Activated naive CD4-positive, alpha-beta T cell treated with anti-CD3 and anti-CD28 coated beads for 36 hours (primary cell): ENCODE measurements at regions not wholly inside any gene's neighbourhood (a gene's known extent, or its start where the extent isn't known, plus 50 kb on each side); places are given as distances from the start of the nearest gene placed in this dataset.
"Not testable (repeated sequence)": the region's sequence is repeated elsewhere in the genome, so short reads cannot be mapped to it uniquely, and the experiment has no call there.

Source experiments
- CTCF ChIA-PET: fragments of 350-600 bp; sonication (Branson Sonifier 250); formaldehyde crosslinking; loops from one replicate; lab custom pipeline; 2021; ENCODE audit warnings: antibody characterized with exemption; lab: Charles Lee
- DNase-seq: peaks from one replicate; pipeline ENCODE4 v3.0.0-alpha.2; 2020
- H3K27ac Mint-ChIP-seq: one replicate; pipeline ENCODE4 v1.8.0; 2021; ENCODE audit warnings: mild to moderate bottlenecking, mixed read lengths
- H3K27me3 Mint-ChIP-seq: one replicate; pipeline ENCODE4 v1.8.0; 2021; ENCODE audit warnings: low read depth, mixed read lengths
- H3K36me3 Mint-ChIP-seq: one replicate; pipeline ENCODE4 v1.8.0; 2021; ENCODE audit warnings: low read depth, mixed read lengths
- H3K4me1 Mint-ChIP-seq: one replicate; pipeline ENCODE4 v1.8.0; 2021; ENCODE audit warnings: low read depth, mixed read lengths
- H3K4me3 Mint-ChIP-seq: one replicate; pipeline ENCODE4 v1.8.0; 2021; ENCODE audit warnings: mild to moderate bottlenecking, moderate library complexity, mixed read lengths
- H3K9me3 Mint-ChIP-seq: one replicate; pipeline ENCODE4 v1.8.0; 2021; ENCODE audit warnings: mixed read lengths
- intact Hi-C: fragments of 100-400 bp; cut with micrococcal nuclease; formaldehyde crosslinking; loops from one replicate; pipeline ENCODE4 v1.15.1; 2023

- intact Hi-C loops = no loop called here
- peaks cover 9% of the 10 kb centered on the region for H3K27me3 Mint-ChIP-seq
- H3K36me3 Mint-ChIP-seq = no peaks in the 10 kb centered on the region
- H3K9me3 Mint-ChIP-seq = no peaks in the 10 kb centered on the region
- H3K4me1 Mint-ChIP-seq = no peaks in the 10 kb centered on the region
- no peak for DNase-seq
- H3K27ac Mint-ChIP-seq = no peak overlapping the region
- no peak overlapping the region for H3K4me3 Mint-ChIP-seq
- CTCF ChIA-PET = no interaction called here
Measured at GRCh38 chr6:4346659-4347333, 211.4 kb upstream of the ECI2 start.

DNA sequence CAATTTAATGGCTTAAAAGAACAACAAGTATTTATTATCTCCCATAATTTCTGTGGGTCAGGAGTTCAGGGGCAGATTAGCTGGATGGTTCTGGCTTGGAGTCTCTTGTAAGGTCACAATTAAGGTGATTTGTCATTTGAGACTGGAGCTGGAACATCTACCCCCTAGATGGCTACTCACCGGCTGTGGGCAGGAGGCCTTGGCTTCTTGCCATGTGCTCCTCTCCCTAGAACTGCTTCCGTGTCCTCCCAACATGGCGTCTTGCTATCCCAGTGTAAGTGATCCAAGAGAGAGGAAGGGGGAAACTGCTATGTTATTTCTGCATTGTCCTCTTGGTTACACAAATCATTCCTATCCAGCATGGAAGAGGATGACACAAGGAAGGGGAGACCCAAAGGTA is 210.2 kb upstream of the ECI2 start:
- Mint-ChIP-seq H3K36me3 (no peaks in the 10 kb centered on the region), H3K9me3 (no peaks in the 10 kb centered on the region), H3K27me3 (peaks cover 16% of the 10 kb centered on the region), H3K27ac (no peak overlapping the region), H3K4me3 (no peak overlapping the region), H3K4me1 (no peaks in the 10 kb centered on the region)
- intact Hi-C loops = no loop called here
- no peak for DNase-seq
- CTCF ChIA-PET = no interaction called here

GRCh38 chr6:4344317-4344899 is 209.0 kb upstream of the ECI2 start:
- no peaks in the 10 kb centered on the region for H3K36me3 Mint-ChIP-seq
- no peak overlapping the region for H3K4me3 Mint-ChIP-seq
- no peaks in the 10 kb centered on the region for H3K4me1 Mint-ChIP-seq
- no peaks in the 10 kb centered on the region for H3K9me3 Mint-ChIP-seq
- no peak for DNase-seq
- peaks cover 19% of the 10 kb centered on the region for H3K27me3 Mint-ChIP-seq
- no peak overlapping the region for H3K27ac Mint-ChIP-seq
- intact Hi-C loops = no loop called here
- CTCF ChIA-PET = no interaction called here

GRCh38 chr6:4342407-4343137 is 207.2 kb upstream of the ECI2 start:
- Mint-ChIP-seq H3K4me3 (no peak overlapping the region), H3K4me1 (no peaks in the 10 kb centered on the region), H3K27me3 (peaks cover 19% of the 10 kb centered on the region), H3K36me3 (no peaks in the 10 kb centered on the region), H3K9me3 (no peaks in the 10 kb centered on the region), H3K27ac (no peak overlapping the region)
- no peak for DNase-seq
- CTCF ChIA-PET = no interaction called here
- intact Hi-C loops = no loop called here

DNA sequence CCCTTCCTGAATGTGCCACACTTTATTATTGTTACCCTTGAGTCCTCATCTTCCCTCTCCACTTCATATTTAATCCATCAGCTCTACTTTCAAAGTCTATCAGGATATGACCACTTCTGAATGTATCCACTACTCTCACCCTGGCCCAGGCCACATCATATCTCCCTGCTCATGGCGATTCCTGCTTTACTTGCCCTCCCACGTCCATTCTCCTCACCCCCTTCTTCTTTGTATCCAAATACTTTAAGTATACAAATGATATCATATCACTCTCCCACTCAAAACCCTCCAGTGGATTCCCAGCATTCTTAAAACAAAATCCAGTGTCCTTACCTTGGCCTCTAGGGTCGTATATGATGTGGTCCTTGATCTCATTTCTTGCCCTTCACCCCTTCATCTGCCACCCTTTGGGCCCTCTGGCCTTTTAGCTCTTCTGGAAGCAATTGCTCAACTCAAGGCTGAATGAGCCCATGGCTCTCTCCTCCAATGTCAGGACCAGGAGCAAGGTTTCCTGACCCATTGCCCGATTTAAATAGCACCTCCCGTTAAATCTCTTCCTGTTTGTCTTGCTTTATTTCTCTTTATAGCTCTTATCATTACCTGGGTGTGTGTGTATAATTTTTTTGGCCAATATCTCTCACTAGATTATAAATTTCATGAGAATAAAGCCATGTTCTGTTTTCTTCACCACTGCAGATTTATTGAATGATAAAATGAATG is 205.9 kb upstream of the ECI2 start:
- H3K27me3 Mint-ChIP-seq = peaks cover 15% of the 10 kb centered on the region
- H3K27ac Mint-ChIP-seq = no peak overlapping the region
- intact Hi-C loops = no loop called here
- H3K4me1 Mint-ChIP-seq = no peaks in the 10 kb centered on the region
- no peak for DNase-seq
- H3K36me3 Mint-ChIP-seq = no peaks in the 10 kb centered on the region
- H3K9me3 Mint-ChIP-seq = no peaks in the 10 kb centered on the region
- no peak overlapping the region for H3K4me3 Mint-ChIP-seq
- CTCF ChIA-PET = no interaction called here

GRCh38 chr6:4340544-4340943 is 205.2 kb upstream of the ECI2 start:
- DNase-seq = no peak
- CTCF ChIA-PET = no interaction called here
- Mint-ChIP-seq H3K36me3 (no peaks in the 10 kb centered on the region), H3K4me3 (no peak overlapping the region), H3K27me3 (peaks cover 14% of the 10 kb centered on the region), H3K4me1 (no peaks in the 10 kb centered on the region), H3K9me3 (no peaks in the 10 kb centered on the region), H3K27ac (no peak overlapping the region)
- intact Hi-C loops = no loop called here

GRCh38 chr6:4338884-4339283 is 203.5 kb upstream of the ECI2 start:
- no peak overlapping the region for H3K4me3 Mint-ChIP-seq
- intact Hi-C loops = no loop called here
- CTCF ChIA-PET = no interaction called here

GRCh38 chr6:4336778-4337442 is 201.5 kb upstream of the ECI2 start:
- H3K4me3 Mint-ChIP-seq = no peak overlapping the region
- H3K27me3 Mint-ChIP-seq = peaks cover 9% of the 10 kb centered on the region
- no peaks in the 10 kb centered on the region for H3K9me3 Mint-ChIP-seq
- no peak overlapping the region for H3K27ac Mint-ChIP-seq
- H3K4me1 Mint-ChIP-seq = no peaks in the 10 kb centered on the region
- no peaks in the 10 kb centered on the region for H3K36me3 Mint-ChIP-seq
- CTCF ChIA-PET = interaction anchor here (0.7 kb wide), 1 partner anchor 668 kb away, joined by 3 read pairs; no protein-coding TSS in a partner anchor
- intact Hi-C loops = no loop called here
- no peak for DNase-seq

More at GRCh38 chr6:4338884-4339283, 203.5 kb upstream of the ECI2 start:
- no peak for DNase-seq
- Mint-ChIP-seq H3K27me3 (peaks cover 10% of the 10 kb centered on the region), H3K36me3 (no peaks in the 10 kb centered on the region), H3K4me1 (no peaks in the 10 kb centered on the region), H3K27ac (no peak overlapping the region), H3K9me3 (no peaks in the 10 kb centered on the region)

GRCh38 chr6:4336084-4336483 is 200.7 kb upstream of the ECI2 start:
- H3K36me3 Mint-ChIP-seq = no peaks in the 10 kb centered on the region
- CTCF ChIA-PET = no interaction called here
- DNase-seq = no peak
- no peaks in the 10 kb centered on the region for H3K9me3 Mint-ChIP-seq
- H3K4me3 Mint-ChIP-seq = no peak overlapping the region
- H3K4me1 Mint-ChIP-seq = no peaks in the 10 kb centered on the region
- H3K27me3 Mint-ChIP-seq = peaks cover 8% of the 10 kb centered on the region
- H3K27ac Mint-ChIP-seq = no peak overlapping the region
- intact Hi-C loops = no loop called here

- H3K27me3 Mint-ChIP-seq, H3K27ac Mint-ChIP-seq, H3K4me1 Mint-ChIP-seq, H3K9me3 Mint-ChIP-seq, H3K4me3 Mint-ChIP-seq, H3K36me3 Mint-ChIP-seq, intact Hi-C loops, DNase-seq, CTCF ChIA-PET: not testable (repeated sequence)
Measured at GRCh38 chr6:4334158-4334740, 198.9 kb upstream of the ECI2 start.

DNA sequence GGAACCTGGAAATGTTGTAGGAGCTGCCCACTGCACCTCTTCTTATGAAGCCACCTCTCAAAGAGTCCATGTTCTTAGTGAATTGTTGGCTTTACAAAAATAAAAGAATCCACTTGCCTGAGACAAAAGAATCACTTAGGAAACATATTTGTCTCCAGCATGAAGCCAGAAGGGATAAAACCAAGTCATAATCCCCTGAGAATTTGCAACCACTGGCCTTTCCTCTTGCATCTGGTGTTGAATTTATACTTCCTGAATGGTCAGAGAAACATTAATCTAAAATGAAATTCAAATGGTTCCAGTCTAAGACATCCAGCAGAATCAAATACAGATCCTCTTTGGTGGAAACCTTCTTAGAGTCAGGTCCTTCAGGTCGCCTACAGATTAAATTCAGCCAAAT is 192.5 kb upstream of the ECI2 start:
- Mint-ChIP-seq H3K4me1 (no peaks in the 10 kb centered on the region), H3K36me3 (no peaks in the 10 kb centered on the region), H3K9me3 (no peaks in the 10 kb centered on the region), H3K27ac (no peak overlapping the region), H3K27me3 (no peaks in the 10 kb centered on the region), H3K4me3 (no peak overlapping the region)
- intact Hi-C loops = no loop called here
- CTCF ChIA-PET = no interaction called here
- no peak for DNase-seq

GRCh38 chr6:4324746-4325145 is 189.4 kb upstream of the ECI2 start:
- intact Hi-C loops = no loop called here
- H3K9me3 Mint-ChIP-seq = no peaks in the 10 kb centered on the region
- DNase-seq = no peak
- peaks cover 2% of the 10 kb centered on the region for H3K27me3 Mint-ChIP-seq
- no peak overlapping the region for H3K27ac Mint-ChIP-seq
- H3K36me3 Mint-ChIP-seq = no peaks in the 10 kb centered on the region
- no peaks in the 10 kb centered on the region for H3K4me1 Mint-ChIP-seq
- no peak overlapping the region for H3K4me3 Mint-ChIP-seq
- CTCF ChIA-PET = no interaction called here
